H9 (cell line): ENCODE measurements at regions not wholly inside any gene's neighbourhood (a gene's known extent, or its start where the extent isn't known, plus 50 kb on each side); places are given as distances from the start of the nearest gene placed in this dataset.

Source experiments
- DNase-seq: peaks from one replicate; pipeline ENCODE4 v3.0.0-alpha.2; 2017
- H2AFZ ChIP-seq: one replicate; pipeline ENCODE4 v1.6.1; 2013; ENCODE audit warnings: mild to moderate bottlenecking, low read length, control low read depth, moderate library complexity
- H2AK5ac ChIP-seq: 2 replicates; pipeline ENCODE4 v1.6.1; 2013; ENCODE audit warnings: low read length, control low read depth, mixed read lengths; ENCODE audit not compliant: insufficient read length
- H2BK120ac ChIP-seq: one replicate; pipeline ENCODE4 v1.6.1; 2013; ENCODE audit warnings: low read depth, mild to moderate bottlenecking, low read length, control low read depth, inconsistent platforms; ENCODE audit not compliant: poor library complexity, severe bottlenecking
- H2BK12ac ChIP-seq: 2 replicates; pipeline ENCODE4 v1.6.1; 2013; ENCODE audit warnings: low read length, control low read depth, mixed read lengths, low read depth; ENCODE audit not compliant: insufficient read length
- H2BK15ac ChIP-seq: 2 replicates; pipeline ENCODE4 v1.6.1; 2013; ENCODE audit warnings: low read depth, low read length, control low read depth
- H2BK20ac ChIP-seq: one replicate; pipeline ENCODE4 v1.6.1; 2013; ENCODE audit warnings: low read depth, mild to moderate bottlenecking, low read length, control low read depth, inconsistent platforms; ENCODE audit not compliant: poor library complexity, severe bottlenecking
- H2BK5ac ChIP-seq: 2 replicates; pipeline ENCODE4 v1.6.1; 2013; ENCODE audit warnings: low read length, control low read depth, mixed read lengths; ENCODE audit not compliant: insufficient read length
- H3K14ac ChIP-seq: 2 replicates; pipeline ENCODE4 v1.6.1; 2013; ENCODE audit warnings: low read length, control low read depth; ENCODE audit not compliant: insufficient read depth
- H3K18ac ChIP-seq: 2 replicates; pipeline ENCODE4 v1.6.1; 2013; ENCODE audit warnings: low read depth, mild to moderate bottlenecking, mixed read lengths, low read length, control low read depth; ENCODE audit not compliant: insufficient read length
- H3K23ac ChIP-seq: 2 replicates; pipeline ENCODE4 v1.6.1; 2013; ENCODE audit warnings: low read length, control low read depth, mixed read lengths, low read depth; ENCODE audit not compliant: insufficient read length
- H3K23me2 ChIP-seq: 2 replicates; pipeline ENCODE4 v1.6.1; 2013; ENCODE audit warnings: low read depth, mild to moderate bottlenecking, mixed read lengths, low read length, control low read depth; ENCODE audit not compliant: insufficient read length, poor library complexity, severe bottlenecking
- H3K27ac ChIP-seq: 2 replicates; pipeline ENCODE4 v1.5.1; 2013; ENCODE audit warnings: low read length, control low read depth, mixed read lengths, low read depth; ENCODE audit not compliant: insufficient read length
- H3K27me3 ChIP-seq: 2 replicates; pipeline ENCODE4 v1.6.1; 2013; ENCODE audit warnings: low read length, control low read depth, inconsistent platforms; ENCODE audit not compliant: insufficient read depth
- H3K4ac ChIP-seq: 2 replicates; pipeline ENCODE4 v1.6.1; 2013; ENCODE audit warnings: low read depth, mild to moderate bottlenecking, control low read depth, inconsistent platforms, low read length, moderate library complexity
- H3K4me1 ChIP-seq: 2 replicates; pipeline ENCODE4 v1.6.1; 2013; ENCODE audit warnings: low read length, control low read depth, inconsistent platforms; ENCODE audit not compliant: insufficient read depth
- H3K4me2 ChIP-seq: 2 replicates; pipeline ENCODE4 v1.6.1; 2013; ENCODE audit warnings: low read length, control low read depth, mixed read lengths; ENCODE audit not compliant: insufficient read length, insufficient read depth
- H3K56ac ChIP-seq: 2 replicates; pipeline ENCODE4 v1.6.1; 2013; ENCODE audit warnings: low read depth, mild to moderate bottlenecking, mixed read lengths, low read length, control low read depth; ENCODE audit not compliant: insufficient read length
- H3K79me1 ChIP-seq: 2 replicates; pipeline ENCODE4 v1.6.1; 2013; ENCODE audit warnings: low read depth, mild to moderate bottlenecking, moderate library complexity, low read length, control low read depth, inconsistent platforms; ENCODE audit not compliant: insufficient read depth, poor library complexity, severe bottlenecking
- H3K79me2 ChIP-seq: 2 replicates; pipeline ENCODE4 v1.6.1; 2013; ENCODE audit warnings: low read length, control low read depth, inconsistent platforms; ENCODE audit not compliant: insufficient read depth
- H3K9ac ChIP-seq: 2 replicates; pipeline ENCODE4 v1.6.1; 2013; ENCODE audit warnings: low read length, control low read depth, mixed read lengths; ENCODE audit not compliant: insufficient read length; ENCODE audit errors: extremely low read depth
- H3K9me3 ChIP-seq: one replicate; pipeline ENCODE4 v1.6.1; 2013; ENCODE audit warnings: low read depth, low read length, inconsistent platforms; ENCODE audit not compliant: control insufficient read depth
- H3T11ph ChIP-seq: one replicate; pipeline ENCODE4 v1.6.1; 2013; ENCODE audit warnings: mild to moderate bottlenecking, low read length, control low read depth, inconsistent platforms
- H4K20me1 ChIP-seq: one replicate; pipeline ENCODE4 v1.6.1; 2013; ENCODE audit not compliant: control insufficient read depth, insufficient read length, insufficient read depth
- H4K5ac ChIP-seq: 2 replicates; pipeline ENCODE4 v1.6.1; 2013; ENCODE audit warnings: low read depth, mild to moderate bottlenecking, mixed read lengths, low read length, control low read depth; ENCODE audit not compliant: insufficient read length
- H4K8ac ChIP-seq: replicated peaks from 2 replicates; pipeline ENCODE4 v1.6.1; 2013; ENCODE audit warnings: low read length, control low read depth, mixed read lengths, low read depth; ENCODE audit not compliant: insufficient read length
- H4K91ac ChIP-seq: 2 replicates; pipeline ENCODE4 v1.6.1; 2013; ENCODE audit warnings: low read depth, mild to moderate bottlenecking, moderate library complexity, mixed read lengths, low read length, control low read depth; ENCODE audit not compliant: insufficient read length
- H3K27ac Mint-ChIP-seq, 3 experiments: 2 replicates in 2 of 3; 3 replicates in 1 of 3; pipeline ENCODE4 v1.8.0; 2020 to 2021; ENCODE audit warnings: mixed read lengths in 3 of 3, mild to moderate bottlenecking in 1 of 3, moderate library complexity in 1 of 3
- H3K27me3 Mint-ChIP-seq: 2 replicates; pipeline ENCODE4 v1.8.0; 2021; ENCODE audit warnings: low read depth, mild to moderate bottlenecking, moderate library complexity, mixed read lengths
- H3K36me3 Mint-ChIP-seq, 3 experiments: 2 replicates in 2 of 3; 3 replicates in 1 of 3; pipeline ENCODE4 v1.8.0; 2020 to 2021; ENCODE audit warnings: low read depth in 3 of 3, mixed read lengths in 3 of 3; ENCODE audit not compliant: insufficient read depth in 1 of 3
- H3K4me1 Mint-ChIP-seq, 2 experiments: 2 replicates each; pipeline ENCODE4 v1.8.0; 2020; ENCODE audit warnings: mixed read lengths in 2 of 2
- H3K4me3 Mint-ChIP-seq, 2 experiments: 2 replicates in 1 of 2; 3 replicates in 1 of 2; pipeline ENCODE4 v1.8.0; 2020 to 2021; ENCODE audit warnings: mild to moderate bottlenecking in 2 of 2, mixed read lengths in 2 of 2, moderate library complexity in 1 of 2
- H3K9me3 Mint-ChIP-seq, 2 experiments: 2 replicates in 1 of 2; 3 replicates in 1 of 2; pipeline ENCODE4 v1.8.0; 2020; ENCODE audit warnings: mild to moderate bottlenecking in 2 of 2, mixed read lengths in 2 of 2, moderate library complexity in 1 of 2
- CTCF ChIP-seq: fragments of 200-600 bp; sonication (generic); conservative IDR thresholded peaks from 3 replicates; pipeline ENCODE4 v1.8.0; 2021; ENCODE audit warnings: antibody characterized with exemption, mild to moderate bottlenecking

- Mint-ChIP-seq H3K36me3 (no peaks in the 10 kb centered on the region), H3K27me3 (no peaks in the 10 kb centered on the region), H3K4me3 (no peak overlapping the region), H3K4me1 (peaks cover 6 to 7% of the 10 kb centered on the region in 2 experiments), H3K27ac (no peak overlapping the region), H3K9me3 (no peaks in the 10 kb centered on the region; a peak in 1 of 5 replicates)
- Histone ChIP-seq H3K23ac (no peak overlapping the region), H3K56ac (no peak overlapping the region), H4K20me1 (no peaks in the 10 kb centered on the region), H3K27me3 (no peaks in the 10 kb centered on the region), H3K23me2 (no peaks in the 10 kb centered on the region), H3T11ph (no peak overlapping the region), H3K4ac (no peak overlapping the region), H4K8ac (no peak overlapping the region), H4K5ac (no peak overlapping the region), H3K14ac (no peak overlapping the region), H2AFZ (no peak overlapping the region), H4K91ac (no peak overlapping the region), H3K9ac (no peak overlapping the region), H2AK5ac (no peak overlapping the region), H3K18ac (no peak overlapping the region), H2BK15ac (no peak overlapping the region), H2BK120ac (no peak overlapping the region), H2BK20ac (no peak overlapping the region), H3K4me2 (no peak overlapping the region), H2BK12ac (no peak overlapping the region), H3K9me3 (no peaks in the 10 kb centered on the region), H3K4me1 (no peaks in the 10 kb centered on the region), H3K79me2 (no peaks in the 10 kb centered on the region), H2BK5ac (no peak overlapping the region), H3K79me1 (no peaks in the 10 kb centered on the region), H3K27ac (no peak overlapping the region)
- TF ChIP-seq CTCF, result no peak
- no peak for DNase-seq
Observed at GRCh38 chr17:69909389-69909788, 165.6 kb upstream of the KCNJ16 start.
